ENCODE measurements at regions not wholly inside any gene's neighbourhood (a gene's known extent, or its start where the extent isn't known, plus 50 kb on each side); places are given as distances from the start of the nearest gene placed in this dataset.

DNA sequence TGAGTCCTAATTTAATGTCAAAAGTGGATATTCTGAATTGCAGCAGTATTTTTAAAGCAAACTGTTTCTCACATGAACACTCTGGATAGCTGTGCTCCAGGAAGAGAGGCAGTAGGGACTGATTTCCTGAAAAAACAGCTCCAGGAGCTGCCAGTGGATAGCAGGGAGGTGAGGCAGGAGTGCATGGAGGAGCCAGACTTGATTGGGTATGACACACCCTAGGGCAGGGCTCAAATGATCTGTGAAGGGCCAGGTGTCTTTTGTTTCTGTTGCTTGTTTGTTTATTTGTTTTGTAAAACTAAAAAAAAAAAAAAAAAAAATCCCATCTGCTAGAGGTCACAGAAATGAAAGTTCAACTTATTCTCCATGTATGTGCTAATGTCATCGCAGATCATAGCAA lies 83.4 kb downstream of the ADRB2 start:
- CTCF ChIA-PET = no interaction called here
- peaks cover 19% of the 10 kb centered on the region for H3K4me1 ChIP-seq (ENCODE audit: insufficient read depth, low read length)
- H3K27me3 Mint-ChIP-seq = no peaks in the 10 kb centered on the region
- H3K36me3 ChIP-seq (ENCODE audit: insufficient read depth, low read length) = no peaks in the 10 kb centered on the region
- H3K9me3 ChIP-seq (ENCODE audit: control insufficient read depth in 1 of 2, insufficient read depth in 1 of 2, low read length in 2 of 2) = no peaks in the 10 kb centered on the region
- DNase-seq = no peak
- no peak overlapping the region for H3K27ac ChIP-seq (ENCODE audit: low read depth in 1 of 2, low read length in 2 of 2)
- H3K4me3 Mint-ChIP-seq = no peak overlapping the region
- intact Hi-C loops (cut with DNase I, micrococcal nuclease) = no loop called here
- POLR2A ChIA-PET = no interaction called here
- no peaks in the 10 kb centered on the region for H3K27me3 ChIP-seq (ENCODE audit: control insufficient read depth in 1 of 2, insufficient read depth in 2 of 2, low read length in 2 of 2)
- TF ChIP-seq, protein P1, sequence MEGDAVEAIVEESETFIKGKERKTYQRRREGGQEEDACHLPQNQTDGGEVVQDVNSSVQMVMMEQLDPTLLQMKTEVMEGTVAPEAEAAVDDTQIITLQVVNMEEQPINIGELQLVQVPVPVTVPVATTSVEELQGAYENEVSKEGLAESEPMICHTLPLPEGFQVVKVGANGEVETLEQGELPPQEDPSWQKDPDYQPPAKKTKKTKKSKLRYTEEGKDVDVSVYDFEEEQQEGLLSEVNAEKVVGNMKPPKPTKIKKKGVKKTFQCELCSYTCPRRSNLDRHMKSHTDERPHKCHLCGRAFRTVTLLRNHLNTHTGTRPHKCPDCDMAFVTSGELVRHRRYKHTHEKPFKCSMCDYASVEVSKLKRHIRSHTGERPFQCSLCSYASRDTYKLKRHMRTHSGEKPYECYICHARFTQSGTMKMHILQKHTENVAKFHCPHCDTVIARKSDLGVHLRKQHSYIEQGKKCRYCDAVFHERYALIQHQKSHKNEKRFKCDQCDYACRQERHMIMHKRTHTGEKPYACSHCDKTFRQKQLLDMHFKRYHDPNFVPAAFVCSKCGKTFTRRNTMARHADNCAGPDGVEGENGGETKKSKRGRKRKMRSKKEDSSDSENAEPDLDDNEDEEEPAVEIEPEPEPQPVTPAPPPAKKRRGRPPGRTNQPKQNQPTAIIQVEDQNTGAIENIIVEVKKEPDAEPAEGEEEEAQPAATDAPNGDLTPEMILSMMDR (IDR thresholded peaks at IDR 0.05) = no peak
- no peaks in the 10 kb centered on the region for H3K36me3 Mint-ChIP-seq (ENCODE audit: low read depth)
- H3K9me3 Mint-ChIP-seq = no peaks in the 10 kb centered on the region
- no peak for ATAC-seq (ENCODE audit: poor library complexity)
- no peak overlapping the region for H3K4me3 ChIP-seq (ENCODE audit: low read length)
- H3K27ac Mint-ChIP-seq = no peak overlapping the region
- H3K4me1 Mint-ChIP-seq (ENCODE audit: low read depth) = peaks cover 11% of the 10 kb centered on the region

DNA sequence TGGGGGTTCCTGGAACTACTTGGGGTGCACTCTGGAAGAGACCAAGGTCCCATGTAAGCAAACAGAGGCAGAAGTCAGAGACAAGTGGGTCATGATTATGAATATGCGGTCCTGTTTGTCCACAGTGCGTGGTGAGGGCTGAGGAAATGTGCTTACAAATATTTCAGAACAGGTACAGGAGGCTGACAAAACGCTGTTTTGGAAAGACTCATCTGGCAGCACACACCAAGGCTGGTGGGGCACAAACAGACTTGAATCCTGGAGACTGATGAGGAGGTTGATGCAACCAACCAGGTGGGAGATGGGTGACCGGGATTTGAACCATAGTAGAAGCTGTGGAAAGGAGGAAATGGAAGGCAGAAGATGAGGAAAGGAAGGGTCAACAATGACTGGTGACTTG lies 83.8 kb downstream of the ADRB2 start:
- Mint-ChIP-seq H3K27me3 (no peaks in the 10 kb centered on the region), H3K9me3 (no peaks in the 10 kb centered on the region), H3K36me3 (ENCODE audit: low read depth) (no peaks in the 10 kb centered on the region), H3K27ac (no peak overlapping the region), H3K4me3 (no peak overlapping the region), H3K4me1 (ENCODE audit: low read depth) (peaks cover 11% of the 10 kb centered on the region)
- H3K27me3 ChIP-seq (ENCODE audit: control insufficient read depth in 1 of 2, insufficient read depth in 2 of 2, low read length in 2 of 2) = no peaks in the 10 kb centered on the region
- DNase-seq (no peak), ATAC-seq (ENCODE audit: poor library complexity) (no peak)
- H3K27ac ChIP-seq (ENCODE audit: low read depth in 1 of 2, low read length in 2 of 2) = no peak overlapping the region
- no peak overlapping the region for H3K4me3 ChIP-seq (ENCODE audit: low read length)
- no peaks in the 10 kb centered on the region for H3K9me3 ChIP-seq (ENCODE audit: control insufficient read depth in 1 of 2, insufficient read depth in 1 of 2, low read length in 2 of 2)
- no peaks in the 10 kb centered on the region for H3K36me3 ChIP-seq (ENCODE audit: insufficient read depth, low read length)
- intact Hi-C loops (cut with DNase I, micrococcal nuclease) = no loop called here
- TF ChIP-seq, protein P1 (IDR thresholded peaks at IDR 0.05) = no peak
- peaks cover 19% of the 10 kb centered on the region for H3K4me1 ChIP-seq (ENCODE audit: insufficient read depth, low read length)
- ChIA-PET CTCF (no interaction called here), POLR2A (no interaction called here)

DNA sequence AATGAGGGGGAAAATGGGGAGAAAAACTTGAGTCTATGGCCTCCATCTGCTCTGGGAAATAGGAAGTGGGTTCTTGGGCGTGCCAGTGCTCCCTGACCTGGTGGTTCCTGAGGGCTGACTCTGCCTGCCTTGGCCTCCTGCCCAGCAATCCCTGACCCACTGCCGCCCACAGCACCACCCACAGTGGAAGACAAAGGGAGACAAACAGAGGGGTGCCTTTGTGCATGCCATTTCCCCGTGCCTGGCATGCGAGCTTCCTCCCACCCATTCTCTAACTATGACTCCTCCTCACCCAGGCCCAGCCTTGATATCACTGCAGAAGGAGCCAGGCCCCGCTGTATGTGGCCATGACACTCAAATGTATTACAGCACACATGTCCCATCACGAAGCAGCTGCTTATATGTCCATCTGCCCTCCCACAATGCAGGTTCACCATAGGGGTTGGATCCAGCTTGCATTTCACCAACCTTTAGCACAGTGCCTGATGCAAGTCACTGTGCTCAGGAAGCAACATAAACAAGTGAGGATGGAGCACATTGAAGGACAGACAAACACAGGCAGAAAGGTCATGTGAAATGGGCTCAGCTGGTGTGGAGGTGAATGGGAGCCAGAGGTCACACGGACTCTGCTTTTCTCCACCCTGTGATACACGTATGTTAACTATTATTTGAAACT lies 84.4 kb downstream of the ADRB2 start:
- H3K4me1 Mint-ChIP-seq (ENCODE audit: low read depth) = peaks cover 11% of the 10 kb centered on the region
- H3K9me3 Mint-ChIP-seq = no peaks in the 10 kb centered on the region
- no peak overlapping the region for H3K27ac ChIP-seq (ENCODE audit: low read depth in 1 of 2, low read length in 2 of 2)
- intact Hi-C loops (cut with DNase I, micrococcal nuclease) = no loop called here
- peaks cover 21% of the 10 kb centered on the region for H3K4me1 ChIP-seq (ENCODE audit: insufficient read depth, low read length)
- ChIA-PET CTCF (no interaction called here), POLR2A (no interaction called here)
- H3K4me3 ChIP-seq (ENCODE audit: low read length) = no peak overlapping the region
- no peaks in the 10 kb centered on the region for H3K36me3 ChIP-seq (ENCODE audit: insufficient read depth, low read length)
- H3K4me3 Mint-ChIP-seq = no peak overlapping the region
- ATAC-seq (ENCODE audit: poor library complexity) (no peak), DNase-seq (peak in 2 of 14 experiments; percentile 9 to 10)
- no peaks in the 10 kb centered on the region for H3K36me3 Mint-ChIP-seq (ENCODE audit: low read depth)
- no peaks in the 10 kb centered on the region for H3K9me3 ChIP-seq (ENCODE audit: control insufficient read depth in 1 of 2, insufficient read depth in 1 of 2, low read length in 2 of 2)
- H3K27ac Mint-ChIP-seq = no peak overlapping the region
- H3K27me3 Mint-ChIP-seq = no peaks in the 10 kb centered on the region
- no peaks in the 10 kb centered on the region for H3K27me3 ChIP-seq (ENCODE audit: control insufficient read depth in 1 of 2, insufficient read depth in 2 of 2, low read length in 2 of 2)
- TF ChIP-seq, protein P1 (IDR thresholded peaks at IDR 0.05) = no peak
